ENCODE measurements at regions not wholly inside any gene's neighbourhood (a gene's known extent, or its start where the extent isn't known, plus 50 kb on each side); places are given as distances from the start of the nearest gene placed in this dataset.
"Not testable (repeated sequence)": the region's sequence is repeated elsewhere in the genome, so short reads cannot be mapped to it uniquely, and the experiment has no call there.

- not testable (repeated sequence) for H3K36me3 ChIP-seq (ENCODE audit: control insufficient read depth, insufficient read depth, low read length); H3K4me3 ChIP-seq (ENCODE audit: insufficient read depth, low read depth, low read length); H3K4me1 ChIP-seq (ENCODE audit: control insufficient read depth, insufficient read depth, low read length); H3K27ac ChIP-seq (ENCODE audit: insufficient read depth, low read depth, low read length, poor library complexity, severe bottlenecking); H3K9me3 ChIP-seq (ENCODE audit: control insufficient read depth, low read length); H3K27me3 ChIP-seq (ENCODE audit: control insufficient read depth, insufficient read depth, low read length, poor library complexity, severe bottlenecking)
- WGBS, 2 experiments: no CpG with 5 or more reads among the region's 4 CpGs
Observed at GRCh38 chr1:146513754-146514153, 284.9 kb upstream of the NOTCH2NLA start.

- not testable (repeated sequence) for H3K36me3 ChIP-seq (ENCODE audit: control insufficient read depth, insufficient read depth, low read length); H3K27me3 ChIP-seq (ENCODE audit: control insufficient read depth, insufficient read depth, low read length, poor library complexity, severe bottlenecking); H3K27ac ChIP-seq (ENCODE audit: insufficient read depth, low read depth, low read length, poor library complexity, severe bottlenecking); H3K9me3 ChIP-seq (ENCODE audit: control insufficient read depth, low read length); H3K4me1 ChIP-seq (ENCODE audit: control insufficient read depth, insufficient read depth, low read length); H3K4me3 ChIP-seq (ENCODE audit: insufficient read depth, low read depth, low read length)
- 97 to 100% methylated on average over 2 of the region's 7 CpGs for WGBS, 2 experiments
Observed at GRCh38 chr1:146511047-146511777, 282.4 kb upstream of the NOTCH2NLA start.

DNA sequence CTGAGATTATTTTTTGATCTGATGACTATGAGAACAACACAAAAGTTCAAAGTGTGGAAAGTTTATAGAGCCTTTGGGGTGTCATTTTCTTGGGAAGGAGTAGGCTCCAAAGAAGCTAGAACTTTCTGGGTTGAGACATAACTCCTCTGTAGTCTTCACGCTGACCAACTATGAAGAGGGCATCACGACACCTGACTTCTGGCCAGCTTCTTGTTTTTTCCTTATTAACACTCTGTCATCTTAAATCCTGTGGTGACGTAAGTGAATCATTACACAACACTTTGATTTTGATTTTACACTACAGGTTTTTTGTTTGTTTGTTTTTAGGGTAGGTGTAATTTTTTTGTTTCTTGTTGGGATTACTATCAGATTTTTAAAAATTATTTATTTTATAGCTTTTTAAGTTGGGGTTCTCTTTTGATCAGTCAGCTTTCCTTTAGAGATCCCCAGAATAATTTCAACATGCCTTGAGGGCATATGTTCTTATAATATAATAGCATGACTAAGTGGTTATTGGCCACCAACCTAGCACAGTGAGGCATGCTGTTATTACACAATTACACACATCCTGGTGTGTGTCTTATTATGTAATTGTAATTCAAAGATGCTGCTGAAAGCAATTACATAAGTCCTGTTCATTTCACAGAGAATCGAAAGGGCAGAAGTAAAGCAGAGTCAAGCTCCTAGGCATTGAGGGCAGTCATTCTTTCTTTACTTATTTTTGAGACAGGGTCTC, 281.6 kb upstream of the NOTCH2NLA start:
- no CpG with 5 or more reads among the region's 4 CpGs for WGBS, 2 experiments
- H3K36me3 ChIP-seq (ENCODE audit: control insufficient read depth, insufficient read depth, low read length); H3K9me3 ChIP-seq (ENCODE audit: control insufficient read depth, low read length); H3K27me3 ChIP-seq (ENCODE audit: control insufficient read depth, insufficient read depth, low read length, poor library complexity, severe bottlenecking); H3K4me3 ChIP-seq (ENCODE audit: insufficient read depth, low read depth, low read length); H3K27ac ChIP-seq (ENCODE audit: insufficient read depth, low read depth, low read length, poor library complexity, severe bottlenecking); H3K4me1 ChIP-seq (ENCODE audit: control insufficient read depth, insufficient read depth, low read length): not testable (repeated sequence)

DNA sequence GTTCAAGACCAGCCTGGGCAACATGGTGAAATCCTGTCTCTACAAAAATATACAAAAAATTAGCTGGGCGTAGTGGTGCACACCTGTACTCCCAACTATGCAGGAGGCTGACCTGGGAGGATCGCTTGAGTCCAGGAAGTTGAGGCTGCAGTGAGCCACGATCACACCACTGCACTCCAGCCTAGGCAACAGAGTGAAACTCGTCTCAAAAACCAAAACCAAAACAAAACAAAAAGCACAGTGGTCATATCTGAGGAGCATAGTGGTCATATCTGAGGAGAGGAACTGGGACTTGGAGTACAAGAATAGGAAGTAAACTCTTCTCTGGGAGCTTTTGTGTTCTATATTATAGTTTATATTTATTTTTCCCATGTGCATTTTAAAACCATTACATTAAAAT, 275.3 kb upstream of the NOTCH2NLA start:
- not testable (repeated sequence) for H3K4me3 ChIP-seq (ENCODE audit: insufficient read depth, low read depth, low read length); H3K9me3 ChIP-seq (ENCODE audit: control insufficient read depth, low read length); H3K27me3 ChIP-seq (ENCODE audit: control insufficient read depth, insufficient read depth, low read length, poor library complexity, severe bottlenecking); H3K27ac ChIP-seq (ENCODE audit: insufficient read depth, low read depth, low read length, poor library complexity, severe bottlenecking); H3K36me3 ChIP-seq (ENCODE audit: control insufficient read depth, insufficient read depth, low read length); H3K4me1 ChIP-seq (ENCODE audit: control insufficient read depth, insufficient read depth, low read length)
- WGBS, 2 experiments: no CpG with 5 or more reads among the region's 4 CpGs

DNA sequence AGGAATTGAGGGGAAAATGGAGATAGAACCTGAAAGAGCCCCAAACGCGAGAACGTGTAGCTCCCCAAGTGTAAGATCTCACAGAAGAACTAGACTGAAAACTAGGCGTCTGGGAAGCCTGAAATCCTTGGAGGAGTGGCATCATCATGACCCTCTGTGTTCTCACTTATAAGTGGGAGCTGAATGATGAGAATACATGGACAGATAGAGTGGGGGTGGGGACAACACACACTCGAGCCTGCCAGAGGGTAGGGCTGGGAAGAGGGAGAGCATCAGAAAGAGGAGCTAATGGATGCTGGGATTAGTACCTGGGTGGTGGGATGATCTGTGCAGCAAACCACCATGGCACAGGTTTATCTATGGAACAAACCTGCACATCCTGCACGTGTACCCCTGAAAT, 258.7 kb upstream of the NOTCH2NLA start:
- H3K36me3 ChIP-seq (ENCODE audit: control insufficient read depth, insufficient read depth, low read length); H3K4me1 ChIP-seq (ENCODE audit: control insufficient read depth, insufficient read depth, low read length); H3K9me3 ChIP-seq (ENCODE audit: control insufficient read depth, low read length); H3K27ac ChIP-seq (ENCODE audit: insufficient read depth, low read depth, low read length, poor library complexity, severe bottlenecking); H3K27me3 ChIP-seq (ENCODE audit: control insufficient read depth, insufficient read depth, low read length, poor library complexity, severe bottlenecking); H3K4me3 ChIP-seq (ENCODE audit: insufficient read depth, low read depth, low read length): not testable (repeated sequence)
- WGBS, 2 experiments: no CpG with 5 or more reads among the region's 6 CpGs

DNA sequence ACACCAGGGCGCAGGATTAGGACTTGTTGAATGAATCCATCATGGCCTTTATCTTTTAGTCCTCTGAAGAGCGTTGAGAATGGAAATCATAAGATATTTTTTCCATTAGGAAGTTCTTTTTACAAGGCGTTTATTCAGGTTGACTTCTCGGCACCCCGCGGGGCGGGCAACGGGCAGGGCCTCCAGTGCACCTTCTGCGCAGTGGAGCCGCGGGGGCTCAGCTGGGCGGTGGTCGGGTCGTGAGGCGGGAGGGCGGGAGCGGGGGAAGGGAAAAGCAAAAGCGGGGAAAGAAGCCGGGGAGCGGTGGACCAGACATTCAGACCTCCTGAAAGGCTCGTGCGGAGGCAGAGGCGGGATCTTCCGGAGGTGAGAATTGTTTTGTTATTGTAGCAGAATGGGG, 258.3 kb upstream of the NOTCH2NLA start:
- not testable (repeated sequence) for H3K36me3 ChIP-seq (ENCODE audit: control insufficient read depth, insufficient read depth, low read length); H3K4me3 ChIP-seq (ENCODE audit: insufficient read depth, low read depth, low read length); H3K27ac ChIP-seq (ENCODE audit: insufficient read depth, low read depth, low read length, poor library complexity, severe bottlenecking); H3K27me3 ChIP-seq (ENCODE audit: control insufficient read depth, insufficient read depth, low read length, poor library complexity, severe bottlenecking); H3K9me3 ChIP-seq (ENCODE audit: control insufficient read depth, low read length); H3K4me1 ChIP-seq (ENCODE audit: control insufficient read depth, insufficient read depth, low read length)
- WGBS, 2 experiments: 93 to 100% methylated on average over 1 to 2 of the region's 24 CpGs

DNA sequence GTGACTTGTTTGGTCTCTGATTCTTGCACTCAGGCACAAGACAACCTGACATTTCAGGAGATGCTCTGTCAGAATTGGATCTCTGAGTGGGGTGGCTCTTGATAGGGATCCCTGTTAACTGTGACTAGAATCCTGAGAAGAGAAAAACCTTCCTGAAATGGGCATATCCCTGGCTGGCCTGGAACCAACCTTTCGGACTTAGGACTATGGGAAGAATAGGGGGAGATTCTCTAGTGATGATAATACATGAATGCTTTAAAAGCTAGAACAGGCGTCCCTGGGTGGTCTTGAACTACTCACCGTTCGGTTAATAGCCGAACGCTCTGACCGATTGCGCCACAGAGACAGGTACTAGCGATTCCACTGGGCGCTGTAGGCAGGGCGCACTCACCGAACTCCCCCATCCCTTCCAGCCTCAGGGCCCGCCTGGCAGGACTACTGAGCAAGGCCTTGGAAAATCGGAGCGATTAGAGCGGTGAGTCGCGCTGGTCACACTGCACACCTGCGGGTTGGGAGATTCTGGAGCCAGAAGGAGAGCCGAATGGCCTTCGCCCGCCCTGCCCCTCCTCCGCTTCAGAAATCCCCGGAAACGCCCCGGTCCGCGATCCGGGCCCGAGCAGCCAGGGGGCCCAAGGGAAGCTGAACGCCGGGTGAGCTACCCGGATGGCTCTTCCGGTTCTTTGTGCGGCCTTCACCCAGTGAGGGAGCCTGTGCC, 257.6 kb upstream of the NOTCH2NLA start:
- not testable (repeated sequence) for H3K4me3 ChIP-seq (ENCODE audit: insufficient read depth, low read depth, low read length); H3K27ac ChIP-seq (ENCODE audit: insufficient read depth, low read depth, low read length, poor library complexity, severe bottlenecking); H3K4me1 ChIP-seq (ENCODE audit: control insufficient read depth, insufficient read depth, low read length); H3K36me3 ChIP-seq (ENCODE audit: control insufficient read depth, insufficient read depth, low read length); H3K27me3 ChIP-seq (ENCODE audit: control insufficient read depth, insufficient read depth, low read length, poor library complexity, severe bottlenecking); H3K9me3 ChIP-seq (ENCODE audit: control insufficient read depth, low read length)
- 83 to 96% methylated on average over 13 to 24 of the region's 35 CpGs for WGBS, 2 experiments

GRCh38 chr1:146484195-146484594, 255.4 kb upstream of the NOTCH2NLA start:
- not testable (repeated sequence) for H3K9me3 ChIP-seq (ENCODE audit: control insufficient read depth, low read length); H3K27ac ChIP-seq (ENCODE audit: insufficient read depth, low read depth, low read length, poor library complexity, severe bottlenecking); H3K36me3 ChIP-seq (ENCODE audit: control insufficient read depth, insufficient read depth, low read length); H3K4me3 ChIP-seq (ENCODE audit: insufficient read depth, low read depth, low read length); H3K27me3 ChIP-seq (ENCODE audit: control insufficient read depth, insufficient read depth, low read length, poor library complexity, severe bottlenecking); H3K4me1 ChIP-seq (ENCODE audit: control insufficient read depth, insufficient read depth, low read length)
- no CpG with 5 or more reads among the region's 2 CpGs for WGBS, 2 experiments

DNA sequence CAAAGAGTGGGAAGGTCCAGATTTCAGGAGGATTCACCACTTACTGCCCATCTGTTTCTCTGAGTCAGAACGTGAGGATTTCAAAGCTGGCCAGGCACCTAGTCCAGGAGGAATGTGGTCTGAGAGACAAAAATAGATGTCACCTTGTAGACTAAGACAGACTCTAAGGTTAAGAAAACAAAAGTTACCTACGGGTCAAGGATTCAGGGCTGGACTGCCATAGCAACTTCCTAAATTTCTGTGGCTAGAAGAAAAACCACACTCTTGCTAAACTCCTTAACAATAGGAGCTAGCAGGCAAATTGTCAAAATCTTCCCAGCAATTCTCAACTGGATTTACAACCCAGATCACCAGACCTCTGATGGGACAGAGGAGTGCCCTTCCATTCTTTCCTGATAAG, 250.4 kb upstream of the NOTCH2NLA start:
- not testable (repeated sequence) for H3K4me1 ChIP-seq (ENCODE audit: control insufficient read depth, insufficient read depth, low read length); H3K4me3 ChIP-seq (ENCODE audit: insufficient read depth, low read depth, low read length); H3K36me3 ChIP-seq (ENCODE audit: control insufficient read depth, insufficient read depth, low read length); H3K9me3 ChIP-seq (ENCODE audit: control insufficient read depth, low read length); H3K27me3 ChIP-seq (ENCODE audit: control insufficient read depth, insufficient read depth, low read length, poor library complexity, severe bottlenecking); H3K27ac ChIP-seq (ENCODE audit: insufficient read depth, low read depth, low read length, poor library complexity, severe bottlenecking)
- 87 to 92% methylated on average over 1 of the region's 2 CpGs for WGBS, 2 experiments

GRCh38 chr1:146478125-146478720, 249.4 kb upstream of the NOTCH2NLA start:
- not testable (repeated sequence) for H3K9me3 ChIP-seq (ENCODE audit: control insufficient read depth, low read length); H3K4me3 ChIP-seq (ENCODE audit: insufficient read depth, low read depth, low read length); H3K4me1 ChIP-seq (ENCODE audit: control insufficient read depth, insufficient read depth, low read length); H3K36me3 ChIP-seq (ENCODE audit: control insufficient read depth, insufficient read depth, low read length); H3K27ac ChIP-seq (ENCODE audit: insufficient read depth, low read depth, low read length, poor library complexity, severe bottlenecking); H3K27me3 ChIP-seq (ENCODE audit: control insufficient read depth, insufficient read depth, low read length, poor library complexity, severe bottlenecking)
- 74 to 75% methylated on average over 12 of the region's 12 CpGs for WGBS, 2 experiments

Measured in ectodermal cell (in vitro differentiated cells).